Thymus (tissue), 11 donors: ENCODE measurements at regions not wholly inside any gene's neighbourhood (a gene's known extent, or its start where the extent isn't known, plus 50 kb on each side); places are given as distances from the start of the nearest gene placed in this dataset.

Source experiments
- DNase-seq, 9 donors: peaks; one replicate each; pipeline ENCODE4 v3.0.0-alpha.2; 2013; ENCODE audit warnings: low spot score in 9 of 9, low read depth in 6 of 9, missing footprints in 1 of 9
- H3K27ac ChIP-seq, 2 donors: one replicate each; pipeline ENCODE4 v1.5.1; 2013; ENCODE audit warnings: control low read depth in 1 of 2, low read depth in 1 of 2, low read length in 1 of 2, mild to moderate bottlenecking in 1 of 2, moderate library complexity in 1 of 2
- H3K27me3 ChIP-seq, 2 donors: one replicate each; pipeline ENCODE4 v1.5.1; 2013; ENCODE audit warnings: low read length in 1 of 2; ENCODE audit not compliant: control insufficient read depth in 2 of 2, insufficient read depth in 1 of 2
- H3K36me3 ChIP-seq, 2 donors: one replicate each; pipeline ENCODE4 v1.5.1; 2013; ENCODE audit warnings: low read length in 1 of 2, mild to moderate bottlenecking in 1 of 2, moderate library complexity in 1 of 2; ENCODE audit not compliant: control insufficient read depth in 2 of 2, insufficient read depth in 2 of 2
- H3K4me1 ChIP-seq, 2 donors: one replicate each; pipeline ENCODE4 v1.5.1; 2013; ENCODE audit warnings: low read length in 2 of 2; ENCODE audit not compliant: control insufficient read depth in 2 of 2, insufficient read depth in 2 of 2
- H3K4me3 ChIP-seq, 2 donors: one replicate each; pipeline ENCODE4 v1.5.1; 2013; ENCODE audit warnings: low read length in 2 of 2, control low read depth in 1 of 2, mild to moderate bottlenecking in 1 of 2
- H3K9me3 ChIP-seq, 2 donors: one replicate each; pipeline ENCODE4 v1.5.1; 2013; ENCODE audit warnings: low read length in 1 of 2, mild to moderate bottlenecking in 1 of 2; ENCODE audit not compliant: control insufficient read depth in 2 of 2, insufficient read depth in 1 of 2
- WGBS: extraction: QIAGEN DNeasy Blood & Tissue Kit; methylation state at CpG from one replicate; pipeline ENCODE4 v1.1.7; 2013; 5-methylcytosine and 5-hydroxymethylcytosine counted together
- donor health status: healthy.

DNA sequence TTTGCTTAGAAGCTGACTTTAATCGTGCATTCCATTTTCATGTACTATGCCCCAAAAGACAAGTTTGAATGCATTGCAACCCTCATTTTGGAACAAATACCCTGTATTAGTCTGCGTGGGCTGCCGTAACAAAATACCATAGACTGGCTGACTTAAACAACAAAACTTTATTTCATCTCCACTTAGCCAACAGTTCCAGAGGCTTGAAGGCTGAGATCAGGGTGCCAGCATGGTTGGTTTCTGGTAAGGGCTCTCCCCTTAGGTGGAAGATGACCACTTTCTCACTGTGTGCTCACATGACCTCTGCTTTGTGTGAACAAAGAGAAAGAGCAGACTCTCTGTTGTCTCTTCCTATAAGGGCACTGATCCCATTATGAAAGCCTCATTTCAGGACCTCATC, 431.7 kb upstream of the MAP3K7 start:
- WGBS, result 97% methylated on average over 3 of the region's 3 CpGs
- no peaks in the 10 kb centered on the region for H3K27me3 ChIP-seq
- H3K9me3 ChIP-seq, result no peaks in the 10 kb centered on the region
- DNase-seq, result no peak
- H3K27ac ChIP-seq, result no peak overlapping the region
- H3K4me3 ChIP-seq, result no peak overlapping the region
- no peaks in the 10 kb centered on the region for H3K36me3 ChIP-seq
- H3K4me1 ChIP-seq, result no peaks in the 10 kb centered on the region

DNA sequence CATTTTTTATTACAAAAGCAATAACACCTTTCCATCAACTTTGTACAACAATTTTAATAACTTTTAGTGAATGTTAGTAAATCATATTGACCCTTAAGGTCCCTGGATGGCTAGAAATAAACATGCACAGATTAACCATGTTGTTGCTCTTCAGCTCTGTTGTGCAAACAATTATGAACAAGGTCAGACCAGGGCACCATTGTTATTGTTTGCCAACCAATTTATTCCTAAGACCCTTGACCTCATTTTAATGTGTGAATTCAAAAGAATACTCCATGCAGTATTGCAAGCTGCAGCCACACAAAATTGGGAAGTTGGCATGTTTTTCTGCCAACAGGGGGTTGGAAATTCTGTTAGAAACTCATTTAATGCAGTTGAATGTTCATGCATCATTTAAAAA, 426.6 kb upstream of the MAP3K7 start:
- no peaks in the 10 kb centered on the region for H3K27me3 ChIP-seq
- no peak overlapping the region for H3K27ac ChIP-seq
- no peak for DNase-seq
- H3K4me3 ChIP-seq, result no peak overlapping the region
- no peaks in the 10 kb centered on the region for H3K4me1 ChIP-seq
- no peaks in the 10 kb centered on the region for H3K9me3 ChIP-seq
- no peaks in the 10 kb centered on the region for H3K36me3 ChIP-seq

DNA sequence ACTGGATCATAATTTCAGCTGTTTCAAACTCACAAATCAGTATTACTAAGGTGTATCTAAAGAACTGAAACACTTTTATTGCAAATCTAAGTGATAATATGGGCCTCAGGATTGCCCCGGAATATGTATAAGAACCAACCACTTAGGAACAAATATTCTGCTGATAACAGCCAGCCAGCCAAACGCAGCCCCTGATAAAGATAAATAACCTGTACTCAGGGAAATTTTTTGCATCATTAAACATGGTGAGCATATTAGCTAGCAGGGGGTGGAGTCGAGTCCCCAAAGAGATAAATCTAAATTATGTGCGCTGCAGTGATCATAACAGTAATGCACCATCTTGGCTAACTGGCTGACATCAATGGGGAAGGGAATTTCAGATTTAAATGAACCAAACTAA, 410.2 kb upstream of the MAP3K7 start:
- H3K4me3 ChIP-seq, result no peak overlapping the region
- H3K27ac ChIP-seq, result no peak overlapping the region
- no peaks in the 10 kb centered on the region for H3K36me3 ChIP-seq
- H3K9me3 ChIP-seq, result no peaks in the 10 kb centered on the region
- no peak for DNase-seq
- H3K4me1 ChIP-seq, result no peaks in the 10 kb centered on the region
- 93% methylated on average over 4 of the region's 4 CpGs for WGBS
- no peaks in the 10 kb centered on the region for H3K27me3 ChIP-seq

DNA sequence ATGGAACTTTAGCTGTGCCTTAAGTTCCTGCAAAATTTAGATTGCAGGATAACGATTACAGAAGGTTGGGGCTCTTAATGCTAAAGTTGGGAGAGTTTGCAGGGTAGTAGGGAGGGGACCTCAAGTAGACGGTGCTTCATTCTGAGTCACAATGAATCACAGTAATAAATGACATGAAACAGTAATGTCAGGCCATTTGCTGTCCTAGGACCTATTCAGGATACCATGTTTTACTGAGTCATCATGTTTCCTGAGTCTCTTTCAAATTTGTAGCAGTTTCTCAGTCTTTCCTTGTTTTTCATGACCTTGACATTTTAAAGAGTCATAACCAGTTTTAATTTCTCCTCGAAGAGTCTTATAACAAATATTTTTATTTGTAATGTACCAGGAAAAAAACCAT, 406.9 kb upstream of the MAP3K7 start:
- H3K36me3 ChIP-seq, result no peaks in the 10 kb centered on the region
- H3K27me3 ChIP-seq, result no peaks in the 10 kb centered on the region
- no peak for DNase-seq
- no peak overlapping the region for H3K4me3 ChIP-seq
- no peaks in the 10 kb centered on the region for H3K9me3 ChIP-seq
- WGBS, result 87% methylated on average over 3 of the region's 3 CpGs
- H3K4me1 ChIP-seq, result no peaks in the 10 kb centered on the region
- H3K27ac ChIP-seq, result no peak overlapping the region

DNA sequence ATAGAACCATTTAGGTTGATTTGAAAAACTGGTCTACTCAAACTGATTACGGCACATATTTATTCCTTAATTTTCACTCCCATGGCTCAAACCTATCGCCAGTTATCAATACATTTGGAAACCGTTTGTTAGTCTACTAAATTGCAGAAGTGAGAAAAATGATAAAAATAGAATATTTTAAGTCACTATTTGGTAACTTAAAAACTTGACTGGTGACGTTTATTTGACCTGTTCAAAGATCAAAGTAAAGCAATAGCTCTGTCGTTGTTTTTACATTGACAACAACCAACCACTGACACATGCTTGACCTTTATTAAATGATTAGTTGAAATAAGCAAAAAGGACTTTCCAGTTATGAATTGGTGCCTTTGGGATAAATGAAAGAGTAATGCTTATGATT, 402.9 kb upstream of the MAP3K7 start:
- 92% methylated on average over 5 of the region's 5 CpGs for WGBS
- H3K4me1 ChIP-seq, result no peaks in the 10 kb centered on the region
- no peaks in the 10 kb centered on the region for H3K27me3 ChIP-seq
- no peaks in the 10 kb centered on the region for H3K36me3 ChIP-seq
- H3K9me3 ChIP-seq, result no peaks in the 10 kb centered on the region
- H3K4me3 ChIP-seq, result no peak overlapping the region
- H3K27ac ChIP-seq, result no peak overlapping the region
- no peak for DNase-seq

DNA sequence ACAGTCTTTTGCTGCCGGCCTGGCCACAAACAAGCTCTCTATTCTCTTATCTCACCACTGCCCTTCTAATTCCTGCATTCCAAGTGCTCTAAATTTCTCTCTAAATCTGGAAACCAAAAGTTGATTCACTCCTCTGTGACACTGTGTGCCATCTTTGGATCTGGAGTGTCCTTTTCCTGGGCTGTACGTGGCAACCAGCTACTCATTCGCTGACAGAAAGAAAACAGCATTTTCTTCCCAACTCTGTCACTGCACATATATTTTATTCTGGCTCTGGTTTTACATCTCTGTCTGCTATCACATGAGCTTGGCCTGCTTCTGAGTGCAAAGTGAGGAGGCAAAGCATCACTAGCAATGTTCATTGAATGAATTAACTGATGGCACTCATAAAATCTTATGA, 397.2 kb upstream of the MAP3K7 start:
- WGBS, result 94% methylated on average over 3 of the region's 3 CpGs

DNA sequence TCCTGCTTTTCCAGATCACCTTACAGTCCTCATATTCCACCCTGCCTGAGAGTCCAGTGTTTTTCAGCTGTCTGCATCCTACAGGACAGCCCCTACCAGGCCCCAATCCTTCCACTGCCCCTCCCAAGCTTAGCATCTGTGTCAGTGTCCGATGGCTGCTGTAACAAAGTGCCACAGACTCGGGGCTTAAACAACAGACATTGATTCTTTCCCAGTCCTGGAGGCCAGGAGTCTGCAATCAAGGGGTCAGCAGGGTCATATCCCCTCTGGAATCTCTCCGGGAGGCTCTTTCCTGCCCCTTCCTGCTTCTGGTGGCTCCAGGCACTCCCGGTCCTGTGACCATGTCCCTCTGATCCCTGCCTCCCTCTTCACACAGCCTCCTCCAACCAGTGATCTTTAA, 396.6 kb upstream of the MAP3K7 start:
- Histone ChIP-seq H3K27me3 (no peaks in the 10 kb centered on the region), H3K4me3 (no peak overlapping the region), H3K27ac (no peak overlapping the region), H3K9me3 (no peaks in the 10 kb centered on the region), H3K36me3 (no peaks in the 10 kb centered on the region), H3K4me1 (no peaks in the 10 kb centered on the region)
- DNase-seq, result no peak
- 94% methylated on average over 4 of the region's 4 CpGs for WGBS

More for the DNA sequence above, 397.2 kb upstream of the MAP3K7 start:
- no peaks in the 10 kb centered on the region for H3K9me3 ChIP-seq
- no peaks in the 10 kb centered on the region for H3K27me3 ChIP-seq
- DNase-seq, result no peak
- H3K4me1 ChIP-seq, result no peaks in the 10 kb centered on the region
- H3K4me3 ChIP-seq, result no peak overlapping the region
- no peaks in the 10 kb centered on the region for H3K36me3 ChIP-seq
- no peak overlapping the region for H3K27ac ChIP-seq

DNA sequence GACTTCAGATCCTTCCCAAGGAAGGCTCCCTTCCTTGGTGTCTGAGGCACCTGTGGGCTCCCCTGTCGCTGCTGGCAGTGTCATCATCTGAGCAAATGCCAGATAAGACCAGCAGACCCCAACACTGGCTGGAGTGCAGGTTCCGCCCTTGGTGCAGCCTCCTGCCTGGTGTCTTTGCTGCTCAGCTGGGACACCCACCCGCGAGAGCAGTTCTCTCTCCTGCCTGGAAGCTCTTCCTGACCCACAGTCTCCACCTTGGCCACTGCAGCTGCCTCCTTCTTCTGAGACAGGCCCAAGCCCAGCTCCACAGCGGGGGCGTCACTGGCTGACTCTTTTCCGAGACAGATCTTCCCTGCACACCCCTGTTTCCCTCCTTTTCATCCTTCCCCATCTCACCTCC, 395.7 kb upstream of the MAP3K7 start:
- H3K27ac ChIP-seq, result no peak overlapping the region
- no peaks in the 10 kb centered on the region for H3K36me3 ChIP-seq
- no peak for DNase-seq
- H3K9me3 ChIP-seq, result no peaks in the 10 kb centered on the region
- no peak overlapping the region for H3K4me3 ChIP-seq
- 95% methylated on average over 7 of the region's 7 CpGs for WGBS
- H3K27me3 ChIP-seq, result no peaks in the 10 kb centered on the region
- no peaks in the 10 kb centered on the region for H3K4me1 ChIP-seq

DNA sequence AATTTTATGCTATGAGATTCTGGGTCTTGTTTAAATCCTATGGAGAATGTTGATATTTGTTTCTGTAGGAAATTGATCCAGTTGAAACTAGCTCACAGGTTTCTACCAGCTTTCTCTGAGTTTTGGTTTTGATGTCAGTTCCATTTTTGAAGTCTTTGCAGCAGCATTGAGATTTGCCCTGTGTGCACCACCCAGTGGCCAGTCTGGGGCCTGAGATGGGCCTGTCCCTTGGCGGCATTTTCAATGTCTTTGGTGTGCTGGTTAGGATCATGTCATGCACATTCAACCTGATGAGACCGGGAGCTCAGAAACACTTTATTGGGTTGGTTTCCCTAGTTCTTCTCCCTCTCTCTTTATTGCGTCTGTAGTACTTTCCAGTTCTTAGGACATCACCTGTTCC, 395.2 kb upstream of the MAP3K7 start:
- H3K27me3 ChIP-seq, result no peaks in the 10 kb centered on the region
- no peaks in the 10 kb centered on the region for H3K36me3 ChIP-seq
- over 99% methylated on average over 3 of the region's 3 CpGs for WGBS
- H3K4me3 ChIP-seq, result no peak overlapping the region
- DNase-seq, result no peak
- no peaks in the 10 kb centered on the region for H3K9me3 ChIP-seq
- H3K4me1 ChIP-seq, result no peaks in the 10 kb centered on the region
- H3K27ac ChIP-seq, result no peak overlapping the region

DNA sequence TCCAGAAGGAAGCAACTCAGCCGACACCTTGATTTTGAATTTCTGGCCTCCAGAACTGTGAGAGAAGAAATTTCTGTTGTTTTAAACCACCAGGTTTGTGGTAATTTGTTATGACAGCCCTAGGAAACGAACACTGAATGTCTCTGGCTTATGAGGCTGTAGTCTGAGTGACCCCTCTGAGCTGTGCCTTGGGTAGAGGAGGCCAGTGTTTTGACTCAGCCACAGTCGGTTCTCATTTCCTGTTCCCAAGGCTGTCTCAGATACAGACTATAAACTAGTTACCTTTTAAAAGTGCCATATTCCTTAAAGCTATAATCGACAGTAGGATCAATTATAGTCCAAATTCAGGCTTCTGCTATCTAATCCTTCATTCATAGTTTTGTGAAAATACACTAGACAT, 391.2 kb upstream of the MAP3K7 start:
- Histone ChIP-seq H3K27ac (no peak overlapping the region), H3K4me1 (no peaks in the 10 kb centered on the region), H3K9me3 (no peaks in the 10 kb centered on the region), H3K27me3 (no peaks in the 10 kb centered on the region), H3K4me3 (no peak overlapping the region), H3K36me3 (no peaks in the 10 kb centered on the region)
- no peak for DNase-seq
- 56% methylated on average over 4 of the region's 4 CpGs for WGBS
